Ramos (cell line): ENCODE measurements at regions not wholly inside any gene's neighbourhood (a gene's known extent, or its start where the extent isn't known, plus 50 kb on each side); places are given as distances from the start of the nearest gene placed in this dataset.
"Not testable (repeated sequence)": the region's sequence is repeated elsewhere in the genome, so short reads cannot be mapped to it uniquely, and the experiment has no call there.

ENCODE experiments used
- in situ Hi-C: fragments of 300-500 bp; cut with MboI; formaldehyde crosslinking; loops from one replicate; pipeline ENCODE4 v1.14.3; 2022; ENCODE audit warnings: low sequenced_read_pairs; ENCODE audit not compliant: unreplicated experiment

DNA sequence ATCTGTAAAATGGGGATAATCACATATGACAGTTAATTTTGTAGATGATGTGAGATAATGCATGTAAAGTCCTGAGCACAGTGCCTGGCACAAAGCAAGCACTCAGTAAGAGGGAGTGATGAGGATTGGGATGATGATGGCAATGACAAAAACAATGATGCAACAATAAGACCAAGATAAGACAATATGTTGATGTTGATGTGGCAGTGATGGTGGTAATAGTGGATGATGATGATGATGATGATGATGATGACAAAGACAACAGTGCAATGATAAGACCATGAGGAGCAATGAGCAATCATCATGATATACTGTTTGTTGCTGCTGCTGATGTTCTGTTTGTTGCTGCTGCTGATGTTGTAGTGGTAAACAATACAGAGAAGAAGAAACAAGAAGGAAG lies 344.1 kb downstream of the NPIPA8 start:
- in situ Hi-C loops = no loop called here

- in situ Hi-C loops = no loop called here
Observed at GRCh38 chr16:17989255-17989654, 347.3 kb downstream of the NPIPA8 start.

DNA sequence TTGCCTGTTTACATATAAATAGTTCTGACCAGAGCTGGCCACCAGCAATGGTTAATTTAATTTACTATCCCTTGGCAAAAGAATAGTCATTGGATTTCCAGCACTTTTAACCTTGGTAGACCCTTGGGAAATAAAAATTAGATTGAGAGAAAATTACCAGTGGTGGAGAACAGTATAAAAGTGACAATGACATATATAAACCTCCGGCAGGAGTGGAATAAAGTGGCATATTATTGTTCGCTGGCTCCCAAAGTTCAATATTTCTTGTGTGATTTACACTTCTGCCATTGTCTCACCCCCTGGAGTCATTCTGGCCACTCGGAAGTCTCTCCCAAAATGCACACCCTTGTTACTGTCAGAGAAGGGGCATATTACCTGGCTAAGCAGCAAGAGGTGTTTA lies 347.7 kb downstream of the NPIPA8 start:
- in situ Hi-C loops = no loop called here

DNA sequence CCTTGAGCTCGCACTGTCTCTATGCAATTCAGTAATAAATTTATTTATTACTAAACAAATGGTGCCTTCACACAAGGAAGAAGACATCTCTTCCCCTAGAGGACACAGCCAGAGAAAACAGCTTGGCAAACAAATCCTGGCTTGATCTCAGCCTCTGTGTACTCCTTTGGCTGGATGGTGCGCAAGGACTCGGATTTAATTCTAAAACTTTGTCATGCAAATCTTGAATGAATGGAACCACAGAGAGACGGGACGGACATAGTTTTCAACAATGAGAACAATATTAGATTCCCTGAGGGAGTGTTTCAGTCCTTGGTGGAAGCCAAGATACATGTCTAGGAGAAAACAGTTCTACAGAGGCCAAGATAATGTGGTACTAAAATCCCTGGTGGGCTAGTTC lies 349.5 kb downstream of the NPIPA8 start:
- in situ Hi-C loops = no loop called here

DNA sequence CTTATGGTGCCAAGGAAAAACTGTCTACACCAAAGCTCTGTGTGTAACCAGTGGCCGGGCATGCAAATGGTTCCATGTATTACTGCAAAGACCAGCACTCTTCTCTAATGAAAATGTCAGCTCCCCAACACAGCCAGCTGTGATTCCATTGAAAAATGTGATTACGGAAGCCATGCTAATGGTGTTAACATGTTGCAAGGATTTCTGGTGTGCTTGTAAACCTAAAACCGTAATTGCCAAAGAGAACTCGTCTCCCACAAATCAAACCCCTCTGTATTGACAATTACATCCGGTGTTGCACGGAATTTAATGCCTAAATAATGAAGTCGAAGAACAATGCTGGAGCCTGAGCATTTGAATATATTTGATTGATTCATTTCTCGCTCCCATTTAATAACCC lies 351.7 kb downstream of the NPIPA8 start:
- in situ Hi-C loops = no loop called here

GRCh38 chr16:17983847-17984639 lies 352.5 kb downstream of the NPIPA8 start:
- in situ Hi-C loops = no loop called here

- in situ Hi-C loops = no loop called here
Observed at GRCh38 chr16:17983114-17983513, 353.4 kb downstream of the NPIPA8 start.

GRCh38 chr16:17977260-17977659 lies 359.3 kb downstream of the NPIPA8 start:
- in situ Hi-C loops = no loop called here

- in situ Hi-C loops = no loop called here
Observed at GRCh38 chr16:17972460-17972943, 364.0 kb downstream of the NPIPA8 start.

DNA sequence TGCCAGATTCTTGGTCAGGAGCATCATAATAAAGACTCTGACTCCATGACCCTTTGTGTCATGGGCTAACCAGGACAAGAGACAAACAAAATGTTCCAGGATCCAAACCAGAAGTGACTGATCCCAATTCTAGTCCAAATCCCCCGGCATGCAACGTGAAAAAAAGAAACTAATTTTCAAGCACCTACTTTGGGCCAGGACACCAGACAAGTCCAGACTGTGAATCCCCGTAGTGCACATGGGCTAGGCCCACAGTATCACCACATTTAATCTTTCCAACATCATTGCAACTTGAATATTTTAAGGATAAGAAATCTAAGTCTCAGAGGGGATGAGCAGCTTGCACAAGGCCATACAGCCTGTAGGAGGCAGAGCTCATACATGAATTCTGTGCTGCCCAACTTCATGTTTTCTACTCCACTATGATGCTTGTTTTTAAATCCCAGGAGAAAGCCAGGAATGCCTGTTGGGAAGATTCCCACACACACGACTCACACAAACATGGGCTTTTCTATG lies 365.7 kb downstream of the NPIPA8 start:
- in situ Hi-C loops = no loop called here

GRCh38 chr16:17970157-17970765 lies 366.3 kb downstream of the NPIPA8 start:
- in situ Hi-C loops = no loop called here

- in situ Hi-C loops = no loop called here
Observed at GRCh38 chr16:17965133-17965900, 371.2 kb downstream of the NPIPA8 start.

DNA sequence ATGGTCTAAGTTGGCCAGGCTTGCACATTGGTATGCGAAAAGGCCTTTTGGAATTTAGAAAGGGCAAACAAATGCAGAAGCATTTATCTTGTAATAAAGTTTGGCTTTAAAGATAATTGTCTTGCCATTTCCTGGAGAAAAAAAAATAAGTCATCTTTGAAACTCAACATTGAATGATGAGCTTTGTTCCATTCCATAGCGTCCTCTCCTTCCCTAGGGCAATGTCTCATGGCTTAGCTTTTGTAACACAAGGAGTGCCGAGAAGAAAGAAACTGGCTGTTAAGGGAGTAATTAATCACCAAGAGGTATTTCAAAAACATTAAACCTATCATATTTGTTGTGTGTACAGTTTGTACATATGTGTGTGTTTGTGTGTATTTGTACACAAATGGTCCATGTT lies 372.3 kb downstream of the NPIPA8 start:
- in situ Hi-C loops = no loop called here

GRCh38 chr16:17963185-17963836 lies 373.2 kb downstream of the NPIPA8 start:
- in situ Hi-C loops = no loop called here

GRCh38 chr16:17962726-17963125 lies 373.8 kb downstream of the NPIPA8 start:
- in situ Hi-C loops = no loop called here

- in situ Hi-C loops = not testable (repeated sequence)
Observed at GRCh38 chr16:17961822-17962221, 374.7 kb downstream of the NPIPA8 start.

- in situ Hi-C loops = no loop called here
Observed at GRCh38 chr16:17951378-17951777, 385.2 kb downstream of the NPIPA8 start.

- in situ Hi-C loops = no loop called here
Observed at GRCh38 chr16:17949982-17950250, 386.6 kb downstream of the NPIPA8 start.

DNA sequence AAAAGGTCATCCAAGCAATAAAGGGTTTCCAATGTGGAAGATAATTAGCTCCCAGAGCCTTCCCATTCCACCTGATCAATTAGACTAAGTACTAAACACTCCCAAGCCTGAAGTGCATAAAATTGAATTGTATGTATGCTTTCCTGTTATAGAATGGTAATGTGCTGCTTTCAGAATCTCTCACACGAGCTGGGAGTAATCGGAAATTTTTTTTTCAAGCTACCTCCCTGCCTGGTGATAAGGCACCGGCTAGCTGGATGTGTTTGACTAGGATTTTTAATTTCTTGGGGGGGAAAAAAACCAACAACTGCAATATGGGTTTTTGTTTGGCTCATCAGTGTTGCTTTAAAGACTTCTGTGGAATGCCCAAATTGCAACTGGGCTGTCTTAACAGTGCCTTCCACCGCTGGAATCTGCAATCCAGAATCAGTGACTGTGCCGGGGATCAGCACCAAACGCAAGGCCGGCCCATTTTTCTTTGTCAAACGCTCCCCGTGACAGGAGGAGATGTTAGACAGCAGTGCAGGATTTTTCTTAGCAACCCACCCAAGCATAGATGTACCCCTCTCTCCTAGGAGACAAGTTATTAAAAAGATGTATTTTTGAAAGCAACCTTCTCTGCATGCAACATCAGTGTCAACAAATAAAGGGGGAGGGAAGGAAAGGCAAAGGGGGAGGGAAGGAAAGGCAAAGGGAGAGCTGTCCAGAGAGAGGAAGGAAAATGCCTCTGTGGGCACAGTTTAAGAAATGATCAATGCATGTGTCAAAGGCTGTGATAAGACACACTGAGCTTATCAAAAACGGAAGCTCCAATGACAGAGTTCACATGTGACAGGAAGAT lies 387.2 kb downstream of the NPIPA8 start:
- in situ Hi-C loops = no loop called here

- in situ Hi-C loops = no loop called here
Observed at GRCh38 chr16:17947637-17948036, 388.9 kb downstream of the NPIPA8 start.
